ENCODE measurements at regions not wholly inside any gene's neighbourhood (a gene's known extent, or its start where the extent isn't known, plus 50 kb on each side); places are given as distances from the start of the nearest gene placed in this dataset.
A peak's percentile ranks its signal among the peaks of the same experiment; 100 is the strongest.

- TF ChIP-seq REST (IDR thresholded peaks at IDR 0.05; ENCODE audit: low read depth) (no peak), ZBTB7A (IDR thresholded peaks at IDR 0.05; ENCODE audit: low read depth) (no peak), CEBPB (IDR thresholded peaks at IDR 0.05) (no peak), CREB1 (IDR thresholded peaks at IDR 0.05; ENCODE audit: low read depth) (no peak), NFIC (IDR thresholded peaks at IDR 0.05) (no peak), MAX (IDR thresholded peaks at IDR 0.05) (no peak), EGR1 (IDR thresholded peaks at IDR 0.05) (no peak), YY1 (IDR thresholded peaks at IDR 0.05; ENCODE audit: low read depth) (no peak), FOXM1 (IDR thresholded peaks at IDR 0.05; ENCODE audit: borderline replicate concordance, low read depth) (no peak), USF1 (IDR thresholded peaks at IDR 0.05) (no peak), EP300 (IDR thresholded peaks at IDR 0.05; ENCODE audit: borderline replicate concordance) (no peak), RAD21 (IDR thresholded peaks at IDR 0.05; ENCODE audit: low read depth) (no peak), TCF12 (IDR thresholded peaks at IDR 0.05; ENCODE audit: low read depth) (no peak), TEAD4 (IDR thresholded peaks at IDR 0.05) (no peak), TAF1 (IDR thresholded peaks at IDR 0.05; ENCODE audit: low read depth) (no peak)
These were observed 2099.2 kb upstream of the PCDH20 start for GRCh38 chr13:63514886-63515285.

- TF ChIP-seq NFIC (IDR thresholded peaks at IDR 0.05): 0 out of 2 replicates have a peak, but pooled peaks have one; percentile 12
- no peak for TF ChIP-seq TAF1 (IDR thresholded peaks at IDR 0.05; ENCODE audit: low read depth)
These were observed 2096.4 kb upstream of the PCDH20 start for GRCh38 chr13:63512095-63512494.

- TF ChIP-seq CEBPB (IDR thresholded peaks at IDR 0.05) (no peak), TCF12 (IDR thresholded peaks at IDR 0.05; ENCODE audit: low read depth) (no peak), EP300 (IDR thresholded peaks at IDR 0.05; ENCODE audit: borderline replicate concordance) (no peak), REST (IDR thresholded peaks at IDR 0.05; ENCODE audit: low read depth) (no peak)
These were observed 2086.1 kb upstream of the PCDH20 start for GRCh38 chr13:63501702-63502101.

- TF ChIP-seq FOXM1 (IDR thresholded peaks at IDR 0.05; ENCODE audit: borderline replicate concordance, low read depth): no peak
- TF ChIP-seq TCF12 (IDR thresholded peaks at IDR 0.05; ENCODE audit: low read depth): no peak
- TF ChIP-seq EP300 (IDR thresholded peaks at IDR 0.05; ENCODE audit: borderline replicate concordance): no peak
- TF ChIP-seq ZBTB7A (IDR thresholded peaks at IDR 0.05; ENCODE audit: low read depth): no peak
- TF ChIP-seq NFIC (IDR thresholded peaks at IDR 0.05): no peak
- TF ChIP-seq CREB1 (IDR thresholded peaks at IDR 0.05; ENCODE audit: low read depth): no peak
These were observed 2082.0 kb upstream of the PCDH20 start for GRCh38 chr13:63497601-63498000.

GRCh38 chr13:63492604-63493003 lies 2077.0 kb upstream of the PCDH20 start:
- TF ChIP-seq TCF12 (IDR thresholded peaks at IDR 0.05; ENCODE audit: low read depth) (no peak), TEAD4 (IDR thresholded peaks at IDR 0.05) (no peak), YY1 (IDR thresholded peaks at IDR 0.05; ENCODE audit: low read depth) (no peak), NFIC (IDR thresholded peaks at IDR 0.05) (no peak), REST (IDR thresholded peaks at IDR 0.05; ENCODE audit: low read depth) (no peak), CREB1 (IDR thresholded peaks at IDR 0.05; ENCODE audit: low read depth) (no peak), EGR1 (IDR thresholded peaks at IDR 0.05) (no peak), EP300 (IDR thresholded peaks at IDR 0.05; ENCODE audit: borderline replicate concordance) (no peak), TAF1 (IDR thresholded peaks at IDR 0.05; ENCODE audit: low read depth) (no peak)

GRCh38 chr13:63490149-63490548 lies 2074.5 kb upstream of the PCDH20 start:
- TF ChIP-seq REST (IDR thresholded peaks at IDR 0.05; ENCODE audit: low read depth): no peak
- TF ChIP-seq NFIC (IDR thresholded peaks at IDR 0.05): no peak
- no peak for TF ChIP-seq CREB1 (IDR thresholded peaks at IDR 0.05; ENCODE audit: low read depth)
- no peak for TF ChIP-seq EP300 (IDR thresholded peaks at IDR 0.05; ENCODE audit: borderline replicate concordance)
- no peak for TF ChIP-seq YY1 (IDR thresholded peaks at IDR 0.05; ENCODE audit: low read depth)
